Stimulated activated CD8-positive, alpha-beta memory T cell treated with anti-CD3 and anti-CD28 coated beads, Interleukin-7, amount 100 ng/mL, for 4 hours (primary cell): ENCODE measurements at regions not wholly inside any gene's neighbourhood (a gene's known extent, or its start where the extent isn't known, plus 50 kb on each side); places are given as distances from the start of the nearest gene placed in this dataset.
"Not testable (repeated sequence)": the region's sequence is repeated elsewhere in the genome, so short reads cannot be mapped to it uniquely, and the experiment has no call there.

Experiments
- DNase-seq, 2 donors: peaks; one replicate each; pipeline ENCODE4 v3.0.0-alpha.2; 2020; ENCODE audit warnings: low read depth in 2 of 2

- no peak for DNase-seq
These were observed 73.6 kb upstream of the TIAM2 start for GRCh38 chr6:154921482-154921881.

- no peak for DNase-seq
These were observed 71.8 kb upstream of the TIAM2 start for GRCh38 chr6:154923199-154923869.

DNA sequence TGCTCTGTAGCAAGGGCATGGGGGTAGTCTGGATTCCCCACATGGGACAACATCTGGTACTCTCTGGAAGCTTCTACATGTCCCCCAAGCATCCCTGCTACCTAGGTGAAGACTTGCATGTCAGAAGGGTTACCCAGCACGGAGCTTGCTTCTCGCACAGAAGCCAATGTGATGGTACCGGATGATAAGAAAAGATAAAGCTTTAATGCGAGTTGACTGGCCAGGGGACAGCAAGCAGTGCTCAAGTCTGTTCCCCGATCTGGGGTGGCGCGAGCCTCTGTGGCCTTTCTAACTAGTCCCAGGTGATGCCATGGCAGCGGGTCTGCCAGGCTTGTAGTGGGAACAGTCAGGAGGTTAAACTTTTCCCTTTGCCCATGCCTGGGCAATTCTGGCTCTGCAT is 70.0 kb upstream of the TIAM2 start:
- DNase-seq: no peak

GRCh38 chr6:154926366-154926765 is 68.7 kb upstream of the TIAM2 start:
- DNase-seq: no peak

- peak; percentile 13 to 49 for DNase-seq
These were observed 66.7 kb upstream of the TIAM2 start for GRCh38 chr6:154928325-154928922.

DNA sequence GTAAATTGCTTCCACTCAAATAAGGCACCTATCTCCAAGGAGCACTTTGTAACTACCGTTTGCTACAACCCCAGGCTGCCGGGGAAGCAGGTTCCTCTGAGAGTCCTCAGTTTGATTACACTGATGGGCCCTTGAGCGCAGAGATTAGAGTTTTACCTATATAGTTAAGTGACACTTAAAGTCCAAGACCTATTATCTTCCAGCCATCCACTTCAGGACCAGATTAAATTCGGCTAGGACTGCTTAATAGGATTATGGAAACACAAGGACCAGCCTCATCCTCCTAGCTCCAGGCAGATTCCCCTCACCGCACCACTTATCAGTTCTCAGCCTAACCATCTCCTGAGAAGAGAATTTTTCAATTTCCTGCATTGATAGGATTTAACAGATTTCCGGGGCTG is 64.7 kb upstream of the TIAM2 start:
- no peak for DNase-seq

DNA sequence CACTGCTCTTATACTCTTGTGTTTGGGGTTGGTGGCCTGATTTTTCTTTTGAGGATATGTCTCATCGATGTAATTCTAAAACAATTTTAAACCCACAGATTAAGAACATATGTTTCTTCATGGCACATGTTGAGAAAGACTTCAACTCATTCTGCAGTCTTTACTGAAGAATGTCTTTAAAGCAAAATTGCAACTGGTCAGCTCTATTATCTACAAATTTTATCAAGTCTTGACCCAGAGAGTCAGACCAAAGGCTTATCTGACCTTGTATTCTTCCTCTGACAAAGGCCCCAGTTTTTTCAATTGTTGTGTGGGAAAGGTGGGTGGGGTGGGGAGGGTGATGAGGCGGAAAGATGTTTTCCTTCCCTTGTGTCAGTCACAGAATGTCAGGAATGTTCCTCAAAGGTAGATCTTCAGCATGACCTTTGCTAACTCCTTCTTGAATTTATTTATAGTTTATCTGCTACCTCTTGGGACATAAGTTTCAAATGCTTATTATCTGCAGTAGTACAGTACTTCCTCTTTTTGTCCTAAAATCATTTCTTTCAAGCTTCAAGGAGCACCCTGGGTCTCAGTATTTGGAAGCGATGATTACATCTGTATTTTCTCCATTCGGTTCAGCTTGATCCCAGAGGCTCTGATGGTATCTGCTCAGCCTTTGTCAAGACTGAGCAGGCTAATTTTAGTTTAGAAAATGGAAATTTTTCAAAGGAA is 63.2 kb upstream of the TIAM2 start:
- DNase-seq: no peak

DNA sequence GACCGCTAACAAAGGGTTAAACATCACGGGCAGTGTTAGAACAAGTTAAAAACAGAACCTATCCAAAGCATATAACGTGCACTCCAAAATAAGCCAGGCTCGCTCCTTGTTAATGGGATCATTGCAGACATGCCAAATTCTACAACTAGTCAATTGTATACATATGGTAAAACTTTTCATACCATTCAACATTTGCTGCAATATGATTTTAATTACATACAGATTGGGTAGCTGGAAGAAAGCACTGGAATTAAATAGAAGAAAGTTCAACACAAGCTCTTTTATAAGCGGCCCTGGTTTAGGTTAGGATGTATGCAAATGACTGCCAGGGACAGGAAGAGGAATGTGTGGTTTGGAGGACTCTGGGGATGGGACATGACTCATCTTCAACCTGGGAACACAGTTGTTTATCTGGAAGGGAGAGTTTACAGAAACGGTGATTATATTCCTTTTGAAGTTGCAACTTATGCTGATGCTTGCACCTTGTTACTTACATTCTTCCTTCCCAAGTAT is 62.5 kb upstream of the TIAM2 start:
- DNase-seq: no peak

GRCh38 chr6:154933181-154933827 is 61.8 kb upstream of the TIAM2 start:
- no peak for DNase-seq

DNA sequence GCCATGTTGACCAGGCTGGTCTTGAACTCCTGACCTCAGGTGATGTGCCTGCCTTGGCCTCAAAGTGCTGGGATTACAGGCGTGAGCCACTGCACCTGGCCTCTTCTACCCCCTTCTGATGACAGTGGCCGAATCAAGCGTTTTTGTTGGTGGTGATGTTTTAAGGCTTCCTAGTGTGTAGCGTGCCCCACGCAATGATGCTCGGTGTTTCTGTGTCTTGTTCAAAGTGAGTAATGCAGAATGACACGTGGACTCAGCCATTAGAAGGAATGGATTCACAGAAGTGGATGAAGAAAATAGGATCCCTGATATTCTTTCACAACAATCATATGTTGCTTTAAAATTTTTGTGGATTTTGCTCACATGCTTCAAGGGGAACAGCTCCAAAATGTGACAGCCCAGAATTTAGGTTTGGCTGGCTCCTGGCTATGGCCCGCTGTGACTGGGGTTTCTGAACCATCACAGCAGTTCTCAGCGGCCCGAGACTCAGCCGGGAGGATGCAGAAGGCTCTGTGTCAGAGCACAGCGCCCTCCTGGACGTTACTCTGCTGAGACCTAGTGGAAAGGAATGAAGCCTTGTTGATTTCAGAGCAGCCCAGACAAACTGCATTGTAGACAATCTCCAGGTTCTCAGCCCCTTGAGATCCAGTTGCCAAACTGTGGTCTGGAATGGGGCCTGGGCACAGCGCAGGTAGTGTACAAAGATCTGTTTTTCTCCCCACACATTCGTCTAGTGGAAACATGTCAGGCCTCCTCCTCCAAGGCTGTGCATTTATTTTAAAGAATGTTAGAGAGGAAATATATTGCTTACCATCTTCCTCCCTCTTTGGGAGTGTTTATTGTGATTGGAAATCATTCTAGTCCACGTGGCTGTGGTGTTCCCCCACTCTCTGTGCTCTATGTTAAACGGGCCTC is 57.6 kb upstream of the TIAM2 start:
- DNase-seq: no peak

- DNase-seq: no peak
These were observed 56.9 kb upstream of the TIAM2 start for GRCh38 chr6:154938221-154938580.

- DNase-seq: not testable (repeated sequence)
These were observed 56.3 kb upstream of the TIAM2 start for GRCh38 chr6:154938727-154939285.

DNA sequence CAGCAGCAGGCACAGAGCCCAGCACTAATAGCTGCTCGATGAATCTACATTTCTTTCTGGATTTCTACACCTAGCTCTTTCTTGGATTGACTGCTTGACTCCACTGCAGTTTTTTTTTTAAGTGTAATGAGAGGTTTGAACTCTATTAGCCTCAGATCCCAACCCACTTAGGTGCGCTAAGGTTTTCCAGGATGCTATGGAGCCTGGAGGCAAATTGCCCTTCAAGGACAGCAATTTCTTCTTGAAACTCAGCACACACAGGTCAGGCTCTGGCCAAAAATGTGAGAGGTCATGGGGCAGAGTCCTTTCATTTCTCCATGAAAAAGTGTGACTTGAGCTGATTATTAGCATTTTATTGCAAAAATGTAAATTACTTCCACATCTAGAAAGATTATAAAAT is 52.3 kb upstream of the TIAM2 start:
- no peak for DNase-seq

- no peak for DNase-seq
These were observed 49.7 kb upstream of the TIAM2 start for GRCh38 chr6:154945271-154945890.
